HFFc6 (cell line): ENCODE measurements at regions not wholly inside any gene's neighbourhood (a gene's known extent, or its start where the extent isn't known, plus 50 kb on each side); places are given as distances from the start of the nearest gene placed in this dataset.
"Not testable (repeated sequence)": the region's sequence is repeated elsewhere in the genome, so short reads cannot be mapped to it uniquely, and the experiment has no call there.

Experiments
- DNase-seq: peaks from one replicate; pipeline ENCODE4 v3.0.0-alpha.2; 2018
- H3K27ac Mint-ChIP-seq: 2 replicates; pipeline ENCODE4 v1.8.0; 2020; ENCODE audit warnings: mild to moderate bottlenecking, mixed read lengths
- H3K27me3 Mint-ChIP-seq: 2 replicates; pipeline ENCODE4 v1.8.0; 2021; ENCODE audit warnings: mild to moderate bottlenecking, moderate library complexity, mixed read lengths; ENCODE audit not compliant: insufficient read depth
- H3K36me3 Mint-ChIP-seq: 2 replicates; pipeline ENCODE4 v1.8.0; 2021; ENCODE audit warnings: low read depth, mixed read lengths
- H3K4me1 Mint-ChIP-seq: 2 replicates; pipeline ENCODE4 v1.8.0; 2020; ENCODE audit warnings: low read depth, mixed read lengths
- H3K4me3 Mint-ChIP-seq: 2 replicates; pipeline ENCODE4 v1.8.0; 2020; ENCODE audit warnings: mild to moderate bottlenecking, moderate library complexity, mixed read lengths
- H3K9me3 Mint-ChIP-seq: 2 replicates; pipeline ENCODE4 v1.8.0; 2020; ENCODE audit warnings: mild to moderate bottlenecking, mixed read lengths
- TF ChIP-seq, protein P1 (sequence below): fragments of 200-600 bp; sonication (generic); IDR thresholded peaks from 2 replicates; pipeline ENCODE4 v1.5.0; 2021; ENCODE audit warnings: antibody characterized with exemption, mild to moderate bottlenecking

DNA sequence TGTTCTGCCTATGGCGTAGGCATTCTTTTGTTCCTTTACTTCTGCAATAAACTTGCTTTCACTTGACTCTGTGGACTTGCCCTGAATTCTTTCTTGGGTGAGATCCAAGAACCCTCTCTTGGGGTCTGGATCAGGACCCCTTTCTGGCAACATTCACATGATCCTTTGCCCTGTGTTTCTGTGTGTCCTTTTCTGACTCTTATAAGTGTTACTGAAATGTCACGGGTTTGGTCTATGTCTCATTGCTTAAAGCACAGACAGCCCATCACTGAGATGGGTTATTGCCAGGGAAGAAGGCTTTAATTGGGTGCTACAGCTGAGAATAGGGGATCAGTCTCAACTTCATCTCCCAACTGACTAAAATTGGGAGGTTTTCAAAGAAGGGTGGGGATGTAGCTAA, 110.9 kb upstream of the XPO1 start:
- Mint-ChIP-seq H3K4me1 (peaks cover 23% of the 10 kb centered on the region), H3K36me3 (peaks cover 11% of the 10 kb centered on the region)
- TF ChIP-seq, protein P1, sequence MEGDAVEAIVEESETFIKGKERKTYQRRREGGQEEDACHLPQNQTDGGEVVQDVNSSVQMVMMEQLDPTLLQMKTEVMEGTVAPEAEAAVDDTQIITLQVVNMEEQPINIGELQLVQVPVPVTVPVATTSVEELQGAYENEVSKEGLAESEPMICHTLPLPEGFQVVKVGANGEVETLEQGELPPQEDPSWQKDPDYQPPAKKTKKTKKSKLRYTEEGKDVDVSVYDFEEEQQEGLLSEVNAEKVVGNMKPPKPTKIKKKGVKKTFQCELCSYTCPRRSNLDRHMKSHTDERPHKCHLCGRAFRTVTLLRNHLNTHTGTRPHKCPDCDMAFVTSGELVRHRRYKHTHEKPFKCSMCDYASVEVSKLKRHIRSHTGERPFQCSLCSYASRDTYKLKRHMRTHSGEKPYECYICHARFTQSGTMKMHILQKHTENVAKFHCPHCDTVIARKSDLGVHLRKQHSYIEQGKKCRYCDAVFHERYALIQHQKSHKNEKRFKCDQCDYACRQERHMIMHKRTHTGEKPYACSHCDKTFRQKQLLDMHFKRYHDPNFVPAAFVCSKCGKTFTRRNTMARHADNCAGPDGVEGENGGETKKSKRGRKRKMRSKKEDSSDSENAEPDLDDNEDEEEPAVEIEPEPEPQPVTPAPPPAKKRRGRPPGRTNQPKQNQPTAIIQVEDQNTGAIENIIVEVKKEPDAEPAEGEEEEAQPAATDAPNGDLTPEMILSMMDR, result no peak

DNA sequence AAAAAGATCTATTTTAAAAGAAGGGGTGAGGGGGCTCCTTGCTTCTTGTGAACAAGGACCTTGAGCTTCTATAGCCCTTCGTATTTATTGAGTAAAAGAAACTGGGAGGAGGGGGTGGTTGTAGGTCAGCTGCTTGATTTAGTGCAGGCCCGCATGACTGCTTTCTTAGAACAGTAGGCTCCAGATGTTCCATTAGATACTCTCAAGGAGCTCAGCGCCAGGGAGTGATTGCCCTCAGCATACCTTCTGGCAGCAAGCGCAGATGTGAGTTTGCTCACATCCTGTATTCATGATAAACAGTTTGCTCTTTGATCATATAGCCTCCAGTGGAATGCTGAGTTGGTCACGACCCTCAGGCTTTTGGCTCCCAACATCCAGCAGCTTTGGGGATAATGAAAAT, 108.9 kb upstream of the XPO1 start:
- peaks cover 18% of the 10 kb centered on the region; the same call in 1 of the 2 replicates for H3K9me3 Mint-ChIP-seq
- H3K4me1 Mint-ChIP-seq, result peaks cover 23% of the 10 kb centered on the region
- H3K27me3 Mint-ChIP-seq, result no peaks in the 10 kb centered on the region; the same call in 1 of the 2 replicates
- TF ChIP-seq, protein P1, result no peak
- DNase-seq, result no peak
- H3K27ac Mint-ChIP-seq, result peak overlapping the region; percentile 36; the same call in 1 of the 2 replicates
- H3K4me3 Mint-ChIP-seq, result no peak overlapping the region
- H3K36me3 Mint-ChIP-seq, result peaks cover 11% of the 10 kb centered on the region

More for the DNA sequence above, 110.9 kb upstream of the XPO1 start:
- no peak overlapping the region for H3K4me3 Mint-ChIP-seq
- peaks cover 18% of the 10 kb centered on the region; the same call in 1 of the 2 replicates for H3K9me3 Mint-ChIP-seq
- H3K27ac Mint-ChIP-seq, result no peak overlapping the region
- no peak for DNase-seq
- no peaks in the 10 kb centered on the region; the same call in 1 of the 2 replicates for H3K27me3 Mint-ChIP-seq

DNA sequence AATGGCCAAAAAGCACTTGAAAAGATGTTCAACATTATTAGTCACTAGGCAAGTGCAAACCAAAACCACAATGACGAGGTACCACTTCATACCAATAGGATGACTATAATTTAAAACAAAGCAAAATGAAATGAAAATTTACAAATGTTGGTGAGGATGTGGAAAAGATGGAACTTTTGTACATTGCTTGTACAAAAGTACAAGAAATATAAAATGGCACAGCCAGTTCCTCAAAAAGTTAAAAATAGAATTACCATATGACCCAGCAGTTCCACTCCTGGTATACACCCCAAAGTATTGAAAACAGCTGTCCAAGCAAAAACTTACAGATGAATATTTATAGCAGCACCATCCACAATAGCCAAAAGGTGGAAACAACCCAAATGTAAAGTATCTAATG, 107.8 kb upstream of the XPO1 start:
- H3K27me3 Mint-ChIP-seq, result no peaks in the 10 kb centered on the region; the same call in 1 of the 2 replicates
- peaks cover 18% of the 10 kb centered on the region; the same call in 1 of the 2 replicates for H3K9me3 Mint-ChIP-seq
- H3K27ac Mint-ChIP-seq, result peak overlapping the region; percentile 90
- H3K4me1 Mint-ChIP-seq, result peaks cover 26% of the 10 kb centered on the region
- H3K36me3 Mint-ChIP-seq, result peaks cover 7% of the 10 kb centered on the region
- peak; percentile 90 for DNase-seq
- peak overlapping the region; percentile 64; the same call in 1 of the 2 replicates for H3K4me3 Mint-ChIP-seq
- TF ChIP-seq, protein P1, result peak; percentile 9; the same call in 1 of the 2 replicates

DNA sequence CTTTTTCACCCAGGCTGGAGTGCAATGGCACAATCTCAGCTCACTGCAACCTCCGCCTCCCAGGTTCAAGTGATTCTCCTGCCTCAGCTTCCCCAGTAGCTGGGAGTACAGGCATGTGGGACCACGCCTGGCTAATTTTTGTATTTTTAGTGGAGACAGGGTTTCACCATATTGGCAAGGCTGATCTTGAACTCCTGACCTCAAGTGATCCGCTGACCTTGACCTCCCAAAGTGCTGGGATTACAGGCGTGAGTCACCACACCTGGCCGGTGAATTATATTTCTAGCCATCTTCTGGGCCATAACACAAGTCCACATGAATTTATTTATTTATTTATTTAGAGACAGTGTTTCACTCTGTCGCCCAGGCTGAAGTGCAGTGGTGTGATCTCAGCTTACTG, 105.0 kb upstream of the XPO1 start:
- not testable (repeated sequence) for H3K4me3 Mint-ChIP-seq, H3K36me3 Mint-ChIP-seq, DNase-seq, H3K27ac Mint-ChIP-seq, H3K27me3 Mint-ChIP-seq
- Mint-ChIP-seq H3K4me1 (peaks cover 23% of the 10 kb centered on the region), H3K9me3 (peaks cover 11% of the 10 kb centered on the region; the same call in 1 of the 2 replicates)

DNA sequence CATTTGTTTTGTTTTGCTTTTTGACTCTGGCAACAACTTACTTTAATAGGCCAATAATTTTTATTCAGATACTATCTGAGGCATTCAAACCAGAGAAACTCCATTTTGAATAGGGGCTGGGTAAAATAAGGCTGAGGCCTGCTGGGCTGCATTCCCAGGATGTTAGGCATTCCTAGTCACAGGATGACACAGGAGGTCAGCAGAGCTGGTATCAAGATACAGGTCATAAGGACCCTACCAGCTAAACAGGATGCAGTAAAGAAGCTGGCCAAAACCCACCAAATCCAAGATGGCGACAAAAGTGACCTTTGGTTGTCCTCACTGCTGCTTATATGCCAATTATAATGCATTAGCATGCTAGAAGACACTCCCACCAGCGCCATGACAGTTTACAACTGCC, 102.2 kb upstream of the XPO1 start:
- DNase-seq, result no peak
- H3K4me3 Mint-ChIP-seq, result no peak overlapping the region
- H3K27me3 Mint-ChIP-seq, result no peaks in the 10 kb centered on the region
- TF ChIP-seq, protein P1, result no peak
- H3K36me3 Mint-ChIP-seq, result no peaks in the 10 kb centered on the region
- H3K4me1 Mint-ChIP-seq, result peaks cover 25% of the 10 kb centered on the region
- H3K9me3 Mint-ChIP-seq, result no peaks in the 10 kb centered on the region
- no peak overlapping the region for H3K27ac Mint-ChIP-seq

DNA sequence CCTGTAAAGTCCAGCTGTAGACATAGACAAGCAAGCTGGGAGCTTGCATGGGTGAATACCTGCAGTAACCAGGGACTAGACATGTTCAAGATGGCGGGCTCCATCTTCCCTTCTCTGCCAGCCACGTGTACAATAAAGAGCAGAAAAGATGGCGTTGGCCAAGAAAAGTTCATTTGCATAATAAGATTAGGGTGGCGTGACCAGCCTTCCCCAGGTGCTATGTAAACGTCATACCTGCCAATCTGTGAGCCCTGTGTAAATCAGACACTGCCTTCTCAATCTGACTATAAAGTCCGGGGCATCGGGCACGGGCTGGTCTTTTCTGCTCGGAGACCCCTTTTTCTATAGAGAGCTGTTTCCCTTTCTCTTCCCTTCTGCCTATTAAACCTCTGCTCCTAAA, 101.6 kb upstream of the XPO1 start:
- Mint-ChIP-seq H3K36me3 (no peaks in the 10 kb centered on the region), H3K9me3 (no peaks in the 10 kb centered on the region), H3K27me3 (no peaks in the 10 kb centered on the region), H3K27ac (no peak overlapping the region), H3K4me1 (peaks cover 26% of the 10 kb centered on the region), H3K4me3 (no peak overlapping the region)
- DNase-seq, result no peak
- TF ChIP-seq, protein P1, result no peak
